Fibroblast of lung (primary cell): ENCODE measurements at regions not wholly inside any gene's neighbourhood (a gene's known extent, or its start where the extent isn't known, plus 50 kb on each side); places are given as distances from the start of the nearest gene placed in this dataset.

ENCODE experiments used
- EZH2 ChIP-seq: IDR thresholded peaks from 2 replicates; pipeline ENCODE4 v1.5.1; 2012; ENCODE audit warnings: low read length, control low read depth, mild to moderate bottlenecking; ENCODE audit errors: missing control alignments
- TF ChIP-seq, protein P1 (sequence below), 2 donors: IDR thresholded peaks in 1 of 2; conservative IDR thresholded peaks in 1 of 2; 1 replicate in 1 of 2; 2 replicates in 1 of 2; pipeline ENCODE4 v1.5.1; 2011 to 2012; ENCODE audit warnings: low read length in 2 of 2, control low read depth in 1 of 2, inconsistent platforms in 1 of 2, low read depth in 1 of 2, mild to moderate bottlenecking in 1 of 2

DNA sequence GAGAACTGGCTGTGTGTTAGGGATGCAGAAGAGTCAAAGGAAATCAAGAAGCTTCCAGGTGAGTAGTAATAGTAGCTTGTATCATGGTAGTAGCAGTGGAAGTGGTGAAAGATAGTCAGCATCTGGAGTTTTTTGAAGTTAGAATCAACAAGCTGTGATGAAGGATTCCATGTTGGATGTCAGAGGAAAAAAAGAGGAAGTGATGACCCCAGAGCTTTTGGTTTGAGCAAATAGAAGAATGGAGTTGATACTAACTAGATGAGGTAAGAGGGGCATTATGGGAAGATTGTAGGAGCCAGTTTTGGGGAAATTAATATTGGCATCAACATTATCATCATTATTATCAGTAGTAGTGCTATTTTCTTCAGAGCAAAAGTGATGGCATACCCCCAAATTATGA, 542.2 kb downstream of the XIRP2 start:
- TF ChIP-seq, protein P1, sequence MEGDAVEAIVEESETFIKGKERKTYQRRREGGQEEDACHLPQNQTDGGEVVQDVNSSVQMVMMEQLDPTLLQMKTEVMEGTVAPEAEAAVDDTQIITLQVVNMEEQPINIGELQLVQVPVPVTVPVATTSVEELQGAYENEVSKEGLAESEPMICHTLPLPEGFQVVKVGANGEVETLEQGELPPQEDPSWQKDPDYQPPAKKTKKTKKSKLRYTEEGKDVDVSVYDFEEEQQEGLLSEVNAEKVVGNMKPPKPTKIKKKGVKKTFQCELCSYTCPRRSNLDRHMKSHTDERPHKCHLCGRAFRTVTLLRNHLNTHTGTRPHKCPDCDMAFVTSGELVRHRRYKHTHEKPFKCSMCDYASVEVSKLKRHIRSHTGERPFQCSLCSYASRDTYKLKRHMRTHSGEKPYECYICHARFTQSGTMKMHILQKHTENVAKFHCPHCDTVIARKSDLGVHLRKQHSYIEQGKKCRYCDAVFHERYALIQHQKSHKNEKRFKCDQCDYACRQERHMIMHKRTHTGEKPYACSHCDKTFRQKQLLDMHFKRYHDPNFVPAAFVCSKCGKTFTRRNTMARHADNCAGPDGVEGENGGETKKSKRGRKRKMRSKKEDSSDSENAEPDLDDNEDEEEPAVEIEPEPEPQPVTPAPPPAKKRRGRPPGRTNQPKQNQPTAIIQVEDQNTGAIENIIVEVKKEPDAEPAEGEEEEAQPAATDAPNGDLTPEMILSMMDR (conservative IDR thresholded peaks at IDR 0.05 in 1 of 2, IDR thresholded peaks at IDR 0.05 in 1 of 2; ENCODE audit: low read depth in 1 of 2, low read length in 2 of 2) = no peak
- TF ChIP-seq EZH2 = no peak
